RWPE1 (cell line): ENCODE measurements at regions not wholly inside any gene's neighbourhood (a gene's known extent, or its start where the extent isn't known, plus 50 kb on each side); places are given as distances from the start of the nearest gene placed in this dataset.
A peak's percentile ranks its signal among the peaks of the same experiment; 100 is the strongest.
"Not testable (repeated sequence)": the region's sequence is repeated elsewhere in the genome, so short reads cannot be mapped to it uniquely, and the experiment has no call there.

ENCODE experiments used
- CTCF ChIA-PET: fragments of 350-600 bp; sonication (Branson Sonifier 250); formaldehyde crosslinking; extraction: SDS; loops from one replicate; lab custom pipeline; 2021; lab: Yijun Ruan, JAX
- POLR2A ChIA-PET: fragments of 400-600 bp; formaldehyde crosslinking; extraction: SDS; loops from one replicate; lab custom pipeline; 2020; ENCODE audit warnings: antibody characterized with exemption; ENCODE audit not compliant: low non-redundant PET; lab: Yijun Ruan, JAX
- DNase-seq: peaks from one replicate; pipeline ENCODE4 v3.0.0; 2012; ENCODE audit warnings: low spot score
- H3K27ac ChIP-seq: fragments of 450-650 bp; 2 replicates; pipeline ENCODE4 v1.5.1; 2017
- CTCF ChIP-seq: fragments of 450-650 bp; conservative IDR thresholded peaks from 2 replicates; pipeline ENCODE4 v1.5.1; 2017; ENCODE audit warnings: low read depth, mild to moderate bottlenecking

GRCh38 chr9:110130211-110130610 is 77.7 kb downstream of the C9orf152 start:
- POLR2A ChIA-PET: no interaction called here
- CTCF ChIA-PET: no interaction called here
- no peak for DNase-seq
- no peak overlapping the region for H3K27ac ChIP-seq
- no peak for TF ChIP-seq CTCF

GRCh38 chr9:110130791-110131416 is 77.1 kb downstream of the C9orf152 start:
- POLR2A ChIA-PET: no interaction called here
- no peak for TF ChIP-seq CTCF
- CTCF ChIA-PET: no interaction called here
- H3K27ac ChIP-seq: no peak overlapping the region
- DNase-seq: no peak

- POLR2A ChIA-PET: no interaction called here
- H3K27ac ChIP-seq: no peak overlapping the region
- CTCF ChIA-PET: interaction anchor here (0.6 kb wide), 1 partner anchor 1119 kb away, joined by 3 read pairs; no protein-coding TSS in a partner anchor
- DNase-seq: no peak
- no peak for TF ChIP-seq CTCF
Observed at GRCh38 chr9:110131499-110131898, 76.5 kb downstream of the C9orf152 start.

- CTCF ChIA-PET: interaction anchor here (0.5 kb wide), 1 partner anchor 229 kb away, joined by 3 read pairs; no protein-coding TSS in a partner anchor
- POLR2A ChIA-PET, DNase-seq: not testable (repeated sequence)
- H3K27ac ChIP-seq: peak overlapping the region; percentile 40; the same call in 1 of the 2 replicates
Observed at GRCh38 chr9:110132531-110132930, 75.4 kb downstream of the C9orf152 start.

GRCh38 chr9:110133059-110133458 is 74.9 kb downstream of the C9orf152 start:
- ChIA-PET POLR2A (no interaction called here), CTCF (interaction anchor here (0.5 to 1.0 kb wide), 2 partner anchors 230 kb away, joined by 3 to 7 read pairs; no protein-coding TSS in a partner anchor)
- TF ChIP-seq CTCF: no peak
- no peak for DNase-seq
- H3K27ac ChIP-seq: no peak overlapping the region

GRCh38 chr9:110133608-110134210 is 74.2 kb downstream of the C9orf152 start:
- ChIA-PET CTCF (interaction anchor here (1.0 kb wide), 1 partner anchor 230 kb away, joined by 7 read pairs; no protein-coding TSS in a partner anchor), POLR2A (no interaction called here)
- DNase-seq: peak; percentile 93
- peak overlapping the region; percentile 74 for H3K27ac ChIP-seq
- no peak for TF ChIP-seq CTCF

GRCh38 chr9:110135846-110136245 is 72.1 kb downstream of the C9orf152 start:
- TF ChIP-seq CTCF: no peak
- no peak for DNase-seq
- POLR2A ChIA-PET: no interaction called here
- H3K27ac ChIP-seq: no peak overlapping the region
- CTCF ChIA-PET: no interaction called here
